HL-60 (cell line): ENCODE measurements at regions not wholly inside any gene's neighbourhood (a gene's known extent, or its start where the extent isn't known, plus 50 kb on each side); places are given as distances from the start of the nearest gene placed in this dataset.

Experiments used
- REST ChIP-seq: IDR thresholded peaks from 2 replicates; pipeline ENCODE4 v1.6.1; 2012; ENCODE audit warnings: low read depth; ENCODE audit not compliant: insufficient replicate concordance
- TF ChIP-seq, protein P1 (sequence below): IDR thresholded peaks from one replicate; pipeline ENCODE4 v1.5.1; 2011; ENCODE audit warnings: low read length, control low read depth, inconsistent platforms; ENCODE audit not compliant: insufficient read depth

GRCh38 chr5:74442466-74442865, 198.1 kb downstream of the ENC1 start:
- TF ChIP-seq, protein P1, sequence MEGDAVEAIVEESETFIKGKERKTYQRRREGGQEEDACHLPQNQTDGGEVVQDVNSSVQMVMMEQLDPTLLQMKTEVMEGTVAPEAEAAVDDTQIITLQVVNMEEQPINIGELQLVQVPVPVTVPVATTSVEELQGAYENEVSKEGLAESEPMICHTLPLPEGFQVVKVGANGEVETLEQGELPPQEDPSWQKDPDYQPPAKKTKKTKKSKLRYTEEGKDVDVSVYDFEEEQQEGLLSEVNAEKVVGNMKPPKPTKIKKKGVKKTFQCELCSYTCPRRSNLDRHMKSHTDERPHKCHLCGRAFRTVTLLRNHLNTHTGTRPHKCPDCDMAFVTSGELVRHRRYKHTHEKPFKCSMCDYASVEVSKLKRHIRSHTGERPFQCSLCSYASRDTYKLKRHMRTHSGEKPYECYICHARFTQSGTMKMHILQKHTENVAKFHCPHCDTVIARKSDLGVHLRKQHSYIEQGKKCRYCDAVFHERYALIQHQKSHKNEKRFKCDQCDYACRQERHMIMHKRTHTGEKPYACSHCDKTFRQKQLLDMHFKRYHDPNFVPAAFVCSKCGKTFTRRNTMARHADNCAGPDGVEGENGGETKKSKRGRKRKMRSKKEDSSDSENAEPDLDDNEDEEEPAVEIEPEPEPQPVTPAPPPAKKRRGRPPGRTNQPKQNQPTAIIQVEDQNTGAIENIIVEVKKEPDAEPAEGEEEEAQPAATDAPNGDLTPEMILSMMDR: no peak
- TF ChIP-seq REST: no peak
